Right lobe of liver (tissue), 4 donors: ENCODE measurements at regions not wholly inside any gene's neighbourhood (a gene's known extent, or its start where the extent isn't known, plus 50 kb on each side); places are given as distances from the start of the nearest gene placed in this dataset.

Experiments used
- POLR2A ChIP-seq: fragments of 450-650 bp; IDR thresholded peaks from one replicate; pipeline ENCODE4 v1.6.1; 2017; ENCODE audit warnings: antibody characterized with exemption, mild to moderate bottlenecking
- TF ChIP-seq, protein P1 (sequence below), 4 donors: fragments of 200-600 bp in 3 of 4; fragments of 450-650 bp in 1 of 4; IDR thresholded peaks; one replicate each; pipeline versions ENCODE4 v1.5.1 to v1.8.0; 2016 to 2022; ENCODE audit warnings: antibody characterized with exemption in 4 of 4, mild to moderate bottlenecking in 2 of 4
- donor health status: DM: no; HTN: no; CAD: no.
- donor health status: DM: no; HTN: no; CAD: no.
- donor health status: DM: no; HTN: yes; CAD: no.

DNA sequence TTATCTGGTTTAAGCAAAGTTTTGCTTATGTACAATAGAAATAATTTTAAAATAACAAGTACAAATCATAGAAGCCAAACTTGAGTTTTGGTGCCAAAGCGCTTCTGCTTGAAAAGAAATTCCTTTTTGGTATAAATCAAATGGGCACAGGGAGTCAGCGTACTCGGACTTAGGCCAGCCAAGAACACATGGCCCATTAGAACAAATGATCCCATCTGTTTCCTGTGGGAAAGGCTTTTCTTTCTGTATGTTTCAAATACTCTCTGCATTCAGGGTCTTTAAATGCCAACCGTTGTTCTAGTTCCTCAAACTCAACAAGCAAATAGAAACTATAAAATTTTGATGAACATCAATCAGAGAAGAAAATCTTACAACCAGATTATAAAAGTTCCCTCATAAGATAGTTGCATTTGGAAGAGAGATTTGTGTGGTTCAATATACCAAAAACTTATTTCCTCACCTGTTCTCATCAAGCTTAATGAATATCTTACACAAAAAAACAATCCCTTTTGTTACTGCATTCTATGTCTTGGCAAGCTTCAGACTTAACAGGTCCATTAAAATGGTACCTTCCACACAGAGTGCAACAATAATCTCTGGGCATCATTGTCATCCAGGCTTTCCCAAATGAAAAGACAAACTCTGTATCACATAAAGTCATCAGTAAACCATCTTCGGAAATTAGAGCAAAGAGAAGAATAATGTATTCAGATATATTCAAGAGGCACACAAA lies 739.8 kb upstream of the API5 start:
- TF ChIP-seq, protein P1, sequence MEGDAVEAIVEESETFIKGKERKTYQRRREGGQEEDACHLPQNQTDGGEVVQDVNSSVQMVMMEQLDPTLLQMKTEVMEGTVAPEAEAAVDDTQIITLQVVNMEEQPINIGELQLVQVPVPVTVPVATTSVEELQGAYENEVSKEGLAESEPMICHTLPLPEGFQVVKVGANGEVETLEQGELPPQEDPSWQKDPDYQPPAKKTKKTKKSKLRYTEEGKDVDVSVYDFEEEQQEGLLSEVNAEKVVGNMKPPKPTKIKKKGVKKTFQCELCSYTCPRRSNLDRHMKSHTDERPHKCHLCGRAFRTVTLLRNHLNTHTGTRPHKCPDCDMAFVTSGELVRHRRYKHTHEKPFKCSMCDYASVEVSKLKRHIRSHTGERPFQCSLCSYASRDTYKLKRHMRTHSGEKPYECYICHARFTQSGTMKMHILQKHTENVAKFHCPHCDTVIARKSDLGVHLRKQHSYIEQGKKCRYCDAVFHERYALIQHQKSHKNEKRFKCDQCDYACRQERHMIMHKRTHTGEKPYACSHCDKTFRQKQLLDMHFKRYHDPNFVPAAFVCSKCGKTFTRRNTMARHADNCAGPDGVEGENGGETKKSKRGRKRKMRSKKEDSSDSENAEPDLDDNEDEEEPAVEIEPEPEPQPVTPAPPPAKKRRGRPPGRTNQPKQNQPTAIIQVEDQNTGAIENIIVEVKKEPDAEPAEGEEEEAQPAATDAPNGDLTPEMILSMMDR (IDR thresholded peaks at IDR 0.05): no peak
- TF ChIP-seq POLR2A: no peak
